B cell (primary cell): ENCODE measurements at regions not wholly inside any gene's neighbourhood (a gene's known extent, or its start where the extent isn't known, plus 50 kb on each side); places are given as distances from the start of the nearest gene placed in this dataset.

Source experiments
- ATAC-seq: fragments of 200-7000 bp; cut with Tn5 transposase; one replicate; pipeline ENCODE4 v1.10.0; 2021; ENCODE audit warnings: low read depth, mild to moderate bottlenecking, moderate number of reproducible peaks, moderate library complexity
- CTCF ChIA-PET: fragments of 350-600 bp; sonication (Branson Sonifier 250); formaldehyde crosslinking; loops from one replicate; lab custom pipeline; 2021; ENCODE audit warnings: antibody characterized with exemption, inconsistent platforms; lab: Charles Lee
- POLR2A ChIA-PET: fragments of 350-600 bp; sonication (Branson Sonifier 250); formaldehyde crosslinking; loops from one replicate; lab custom pipeline; 2021; ENCODE audit warnings: antibody characterized with exemption; lab: Charles Lee
- DNase-seq: peaks from one replicate; pipeline ENCODE4 v3.0.0; 2013
- H2AFZ ChIP-seq: 2 replicates; pipeline ENCODE4 v1.6.1; 2012; ENCODE audit warnings: mild to moderate bottlenecking, low read depth, low read length; ENCODE audit not compliant: insufficient read depth, poor library complexity, severe bottlenecking
- H3K27ac ChIP-seq, 2 donors: 1 replicate in 1 of 2; 2 replicates in 1 of 2; pipeline ENCODE4 v1.5.1; 2012 to 2013; ENCODE audit warnings: low read length in 2 of 2, mild to moderate bottlenecking in 2 of 2, moderate library complexity in 1 of 2
- H3K27me3 ChIP-seq, 4 experiments: fragments of 200-600 bp in 1 of 4; sonication (generic) in 1 of 4; replicated peaks in 1 of 4; 1 replicate in 2 of 4; 2 replicates in 2 of 4; pipeline versions ENCODE4 v1.6.1 to v1.7.0; 2013 to 2016; ENCODE audit warnings: low read length in 3 of 4, mild to moderate bottlenecking in 2 of 4, mixed read lengths in 1 of 4, moderate library complexity in 1 of 4; ENCODE audit not compliant: insufficient read depth in 4 of 4, control insufficient read depth in 3 of 4; ENCODE audit errors: control extremely low read depth in 1 of 4
- H3K36me3 ChIP-seq, 2 experiments: replicated peaks in 1 of 2; 1 replicate in 1 of 2; 2 replicates in 1 of 2; pipeline versions ENCODE4 v1.6.1 to v1.7.1; 2013; ENCODE audit warnings: low read length in 1 of 2; ENCODE audit not compliant: insufficient read depth in 2 of 2, control insufficient read depth in 1 of 2; ENCODE audit errors: control extremely low read depth in 1 of 2, extremely low read depth in 1 of 2
- H3K4me1 ChIP-seq, 2 donors: fragments of 200-600 bp in 1 of 2; sonication (generic) in 1 of 2; 1 replicate in 1 of 2; 2 replicates in 1 of 2; pipeline versions ENCODE4 v1.5.1 to v1.6.1; 2013 to 2017; ENCODE audit warnings: low read length in 2 of 2; ENCODE audit not compliant: control insufficient read depth in 2 of 2, insufficient read depth in 2 of 2
- H3K4me2 ChIP-seq: replicated peaks from 2 replicates; pipeline ENCODE3; 2012; ENCODE audit warnings: mild to moderate bottlenecking, low read depth, low read length; ENCODE audit not compliant: poor library complexity, severe bottlenecking
- H3K4me3 ChIP-seq, 5 experiments: fragments of 200-600 bp in 1 of 5; sonication (generic) in 1 of 5; 1 replicate in 3 of 5; 2 replicates in 2 of 5; pipeline versions ENCODE4 v1.5.1 to v1.7.0; 2011 to 2016; ENCODE audit warnings: low read length in 4 of 5, mild to moderate bottlenecking in 4 of 5, low read depth in 2 of 5, control low read depth in 1 of 5, moderate library complexity in 1 of 5; ENCODE audit not compliant: insufficient read depth in 1 of 5; ENCODE audit errors: control extremely low read depth in 1 of 5, extremely low read depth in 1 of 5
- H3K79me2 ChIP-seq: fragments of 200-600 bp; sonication (generic); one replicate; pipeline ENCODE4 v1.6.0; 2016; ENCODE audit warnings: low read length; ENCODE audit not compliant: control insufficient read depth, insufficient read depth
- H3K9ac ChIP-seq: fragments of 200-600 bp; sonication (generic); 2 replicates; pipeline ENCODE4 v1.6.1; 2017; ENCODE audit warnings: mild to moderate bottlenecking, low read length, moderate library complexity
- H3K9me3 ChIP-seq, 3 donors: one replicate each; pipeline versions ENCODE4 v1.6.1 to v1.7.1; 2013; ENCODE audit warnings: low read length in 2 of 3; ENCODE audit not compliant: control insufficient read depth in 2 of 3, insufficient read depth in 1 of 3; ENCODE audit errors: control extremely low read depth in 1 of 3
- H4K20me1 ChIP-seq: 2 replicates; pipeline ENCODE4 v1.6.0; 2012; ENCODE audit warnings: mild to moderate bottlenecking, low read length; ENCODE audit not compliant: insufficient read depth, control insufficient read depth, poor library complexity, severe bottlenecking
- H3K27ac Mint-ChIP-seq: one replicate; pipeline ENCODE4 v1.8.0; 2021; ENCODE audit warnings: mixed read lengths
- H3K27me3 Mint-ChIP-seq: one replicate; pipeline ENCODE4 v1.8.0; 2021; ENCODE audit warnings: mixed read lengths
- H3K4me1 Mint-ChIP-seq: one replicate; pipeline ENCODE4 v1.8.0; 2021; ENCODE audit warnings: mixed read lengths
- H3K4me3 Mint-ChIP-seq: one replicate; pipeline ENCODE4 v1.8.0; 2021; ENCODE audit warnings: mixed read lengths
- H3K9me3 Mint-ChIP-seq: one replicate; pipeline ENCODE4 v1.8.0; 2022; ENCODE audit warnings: mixed read lengths; ENCODE audit not compliant: insufficient read depth
- EZH2 ChIP-seq: IDR thresholded peaks from 2 replicates; pipeline ENCODE4 v1.6.1; 2012; ENCODE audit warnings: borderline replicate concordance, low read depth, mild to moderate bottlenecking, moderate library complexity, low read length; ENCODE audit not compliant: insufficient read depth, poor library complexity, severe bottlenecking
- WGBS: methylation state at CpG from one replicate; pipeline ENCODE4 v1.1.5; 2013; ENCODE audit warnings: missing lambda C conversion rate; ENCODE audit not compliant: insufficient coverage; 5-methylcytosine and 5-hydroxymethylcytosine counted together
- intact Hi-C: fragments of 100-400 bp; cut with micrococcal nuclease; formaldehyde crosslinking; loops from one replicate; pipeline ENCODE4 v1.10.0; 2022
- TF ChIP-seq, protein P1 (sequence below): fragments of 200-600 bp; IDR thresholded peaks from one replicate; pipeline ENCODE4 v1.8.0; 2022; ENCODE audit warnings: antibody characterized with exemption, mild to moderate bottlenecking

DNA sequence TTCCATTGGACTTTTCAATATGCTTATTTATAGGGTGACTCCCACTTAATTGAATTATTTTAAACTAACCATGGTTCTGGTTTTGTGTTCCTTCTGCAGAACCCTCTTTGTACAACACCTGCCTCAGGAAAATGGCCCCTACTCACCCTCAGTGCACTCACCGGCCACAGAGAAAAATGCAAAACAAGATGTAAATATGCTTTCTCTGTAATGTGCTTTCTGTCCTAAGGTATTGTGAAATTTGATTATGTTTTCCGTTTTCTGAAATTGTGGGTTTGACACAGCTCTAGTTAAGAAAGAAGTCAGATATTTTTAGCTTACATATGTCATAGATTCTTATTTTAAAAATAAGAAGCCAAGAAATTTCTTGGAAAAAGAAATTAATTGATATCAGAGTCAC lies 357.7 kb upstream of the SMIM21 start:
- Mint-ChIP-seq H3K9me3 (no peaks in the 10 kb centered on the region), H3K27me3 (no peaks in the 10 kb centered on the region), H3K4me1 (no peaks in the 10 kb centered on the region), H3K4me3 (no peak overlapping the region), H3K27ac (no peak overlapping the region)
- DNase-seq (no peak), ATAC-seq (no peak)
- H3K79me2 ChIP-seq = no peaks in the 10 kb centered on the region
- H3K4me1 ChIP-seq = no peaks in the 10 kb centered on the region
- ChIA-PET CTCF (no interaction called here), POLR2A (no interaction called here)
- no peaks in the 10 kb centered on the region for H3K36me3 ChIP-seq
- H3K27me3 ChIP-seq = no peaks in the 10 kb centered on the region
- TF ChIP-seq, protein P1, sequence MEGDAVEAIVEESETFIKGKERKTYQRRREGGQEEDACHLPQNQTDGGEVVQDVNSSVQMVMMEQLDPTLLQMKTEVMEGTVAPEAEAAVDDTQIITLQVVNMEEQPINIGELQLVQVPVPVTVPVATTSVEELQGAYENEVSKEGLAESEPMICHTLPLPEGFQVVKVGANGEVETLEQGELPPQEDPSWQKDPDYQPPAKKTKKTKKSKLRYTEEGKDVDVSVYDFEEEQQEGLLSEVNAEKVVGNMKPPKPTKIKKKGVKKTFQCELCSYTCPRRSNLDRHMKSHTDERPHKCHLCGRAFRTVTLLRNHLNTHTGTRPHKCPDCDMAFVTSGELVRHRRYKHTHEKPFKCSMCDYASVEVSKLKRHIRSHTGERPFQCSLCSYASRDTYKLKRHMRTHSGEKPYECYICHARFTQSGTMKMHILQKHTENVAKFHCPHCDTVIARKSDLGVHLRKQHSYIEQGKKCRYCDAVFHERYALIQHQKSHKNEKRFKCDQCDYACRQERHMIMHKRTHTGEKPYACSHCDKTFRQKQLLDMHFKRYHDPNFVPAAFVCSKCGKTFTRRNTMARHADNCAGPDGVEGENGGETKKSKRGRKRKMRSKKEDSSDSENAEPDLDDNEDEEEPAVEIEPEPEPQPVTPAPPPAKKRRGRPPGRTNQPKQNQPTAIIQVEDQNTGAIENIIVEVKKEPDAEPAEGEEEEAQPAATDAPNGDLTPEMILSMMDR = no peak
- TF ChIP-seq EZH2 = no peak
- H4K20me1 ChIP-seq = no peaks in the 10 kb centered on the region
- intact Hi-C loops = no loop called here
- H2AFZ ChIP-seq = no peak overlapping the region
- peaks cover 0 to 7% (median 0%) of the 10 kb centered on the region in 3 donors for H3K9me3 ChIP-seq
- no peak overlapping the region for H3K4me2 ChIP-seq
- WGBS = no CpG with 5 or more reads among the region's 2 CpGs
- no peak overlapping the region for H3K4me3 ChIP-seq
- no peak overlapping the region for H3K9ac ChIP-seq
- H3K27ac ChIP-seq = no peak overlapping the region

DNA sequence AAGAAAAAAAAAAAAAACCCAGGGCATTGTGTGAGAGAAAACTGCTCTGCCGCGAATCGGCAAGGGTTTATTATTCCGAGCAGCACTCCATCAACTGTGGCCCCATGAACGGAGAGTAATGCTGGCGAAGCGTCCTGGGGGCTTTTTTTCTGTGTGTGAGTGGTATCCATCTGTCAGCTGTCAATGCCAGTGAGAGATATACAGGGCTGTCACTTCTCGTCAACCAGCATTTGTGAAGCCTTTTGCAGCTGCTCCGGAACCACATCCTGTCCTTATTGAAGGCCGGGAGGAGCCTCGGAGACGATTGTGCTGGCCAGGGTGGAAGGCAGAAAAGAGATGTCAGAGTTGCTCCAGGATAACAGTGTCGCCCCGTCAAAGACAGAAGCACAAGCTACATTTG lies 356.9 kb upstream of the SMIM21 start:
- no peaks in the 10 kb centered on the region for H3K36me3 ChIP-seq
- Mint-ChIP-seq H3K9me3 (no peaks in the 10 kb centered on the region), H3K27ac (no peak overlapping the region), H3K27me3 (no peaks in the 10 kb centered on the region), H3K4me1 (no peaks in the 10 kb centered on the region), H3K4me3 (no peak overlapping the region)
- WGBS = 38% methylated on average over 11 of the region's 14 CpGs
- ATAC-seq (no peak), DNase-seq (no peak)
- TF ChIP-seq, protein P1 = no peak
- TF ChIP-seq EZH2 = no peak
- H3K27me3 ChIP-seq = no peaks in the 10 kb centered on the region
- ChIA-PET CTCF (no interaction called here), POLR2A (no interaction called here)
- H3K79me2 ChIP-seq = no peaks in the 10 kb centered on the region
- H2AFZ ChIP-seq = no peak overlapping the region
- H4K20me1 ChIP-seq = no peaks in the 10 kb centered on the region
- H3K4me3 ChIP-seq = no peak overlapping the region
- no peaks in the 10 kb centered on the region for H3K4me1 ChIP-seq
- no peak overlapping the region for H3K9ac ChIP-seq
- H3K9me3 ChIP-seq = peaks cover 0 to 7% (median 0%) of the 10 kb centered on the region in 3 donors
- H3K4me2 ChIP-seq = no peak overlapping the region
- intact Hi-C loops = no loop called here
- H3K27ac ChIP-seq = no peak overlapping the region
